SK-N-MC (cell line): ENCODE measurements at regions not wholly inside any gene's neighbourhood (a gene's known extent, or its start where the extent isn't known, plus 50 kb on each side); places are given as distances from the start of the nearest gene placed in this dataset.

Experiments
- DNase-seq: peaks from one replicate; pipeline ENCODE4 v3.0.0-alpha.2; 2011; ENCODE audit warnings: low read depth, low spot score
- H3K27ac ChIP-seq: fragments of 200-600 bp; sonication (generic); 2 replicates; pipeline ENCODE4 v1.5.1; 2016; ENCODE audit warnings: mixed run types
- H3K36me3 ChIP-seq: fragments of 200-600 bp; sonication (generic); 2 replicates; pipeline ENCODE4 v1.6.1; 2017; ENCODE audit warnings: antibody characterized with exemption, low read length, mixed read lengths; ENCODE audit not compliant: insufficient read depth
- H3K4me3 ChIP-seq: fragments of 200-600 bp; sonication (generic); 2 replicates; pipeline ENCODE4 v1.5.1; 2016
- H3K9ac ChIP-seq: fragments of 200-600 bp; sonication (generic); 2 replicates; pipeline ENCODE4 v1.8.0; 2017; ENCODE audit warnings: mixed run types, mixed read lengths; ENCODE audit not compliant: insufficient read length
- H3K9me3 ChIP-seq: fragments of 200-600 bp; sonication (generic); 2 replicates; pipeline ENCODE4 v1.6.1; 2017; ENCODE audit warnings: low read depth, mild to moderate bottlenecking, antibody characterized with exemption, low read length, moderate library complexity, mixed read lengths
- EZH2 ChIP-seq: fragments of 200-600 bp; sonication (generic); IDR thresholded peaks from one replicate; pipeline ENCODE4 v1.6.1; 2017; ENCODE audit warnings: antibody characterized with exemption
- FOXP2 ChIP-seq: optimal IDR thresholded peaks from 2 replicates; pipeline ENCODE3; 2011; ENCODE audit warnings: mild to moderate bottlenecking, moderate library complexity; ENCODE audit not compliant: insufficient read depth; ENCODE audit errors: extremely low read length, control extremely low read depth
- POLR2AphosphoS5 ChIP-seq: IDR thresholded peaks from 2 replicates; pipeline ENCODE4 v1.6.1; 2012; ENCODE audit warnings: mild to moderate bottlenecking, low read depth, low read length, borderline replicate concordance

DNA sequence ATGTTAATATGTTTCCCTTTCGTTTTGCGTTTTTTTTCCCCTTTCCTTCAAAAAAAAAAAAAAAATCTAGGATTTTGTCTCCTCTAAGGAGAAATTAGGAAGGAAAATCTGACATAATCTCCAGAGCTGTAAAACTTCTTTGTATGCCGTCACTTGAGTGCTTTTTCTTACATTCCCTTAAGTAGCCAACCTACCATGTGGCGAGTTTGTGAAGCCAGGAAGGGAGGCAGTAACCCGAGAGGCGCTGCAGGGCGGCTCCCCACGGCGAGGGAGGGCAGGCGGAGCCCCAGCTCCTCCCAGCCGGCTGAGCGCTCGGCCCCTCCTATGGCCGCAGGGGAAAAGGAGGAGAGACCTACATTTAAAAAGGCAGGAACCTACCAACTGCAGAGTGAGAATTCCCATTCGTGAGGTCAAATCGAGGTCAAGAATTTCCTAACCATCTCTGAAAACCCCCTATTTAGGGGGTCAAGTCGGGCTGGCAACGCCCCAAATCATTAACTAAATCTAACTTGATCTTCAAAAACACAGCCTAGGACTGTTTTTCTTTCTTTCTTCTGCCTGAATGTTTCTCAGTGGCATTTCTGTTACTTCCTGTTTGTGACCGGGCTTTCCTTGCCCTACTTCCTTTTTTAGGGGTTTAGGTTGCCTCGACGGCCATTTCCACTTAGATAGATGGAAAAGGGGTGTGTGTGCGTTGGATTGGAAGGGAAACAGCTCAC lies 345.1 kb upstream of the KLF3 start:
- H3K27ac ChIP-seq = peak overlapping the region; percentile 86
- peak overlapping the region; percentile 63 for H3K9ac ChIP-seq
- peak overlapping the region; percentile 73 for H3K4me3 ChIP-seq
- no peaks in the 10 kb centered on the region for H3K9me3 ChIP-seq
- TF ChIP-seq POLR2AphosphoS5 (no peak), FOXP2 (no peak), EZH2 (no peak)
- DNase-seq = no peak
- no peaks in the 10 kb centered on the region for H3K36me3 ChIP-seq

DNA sequence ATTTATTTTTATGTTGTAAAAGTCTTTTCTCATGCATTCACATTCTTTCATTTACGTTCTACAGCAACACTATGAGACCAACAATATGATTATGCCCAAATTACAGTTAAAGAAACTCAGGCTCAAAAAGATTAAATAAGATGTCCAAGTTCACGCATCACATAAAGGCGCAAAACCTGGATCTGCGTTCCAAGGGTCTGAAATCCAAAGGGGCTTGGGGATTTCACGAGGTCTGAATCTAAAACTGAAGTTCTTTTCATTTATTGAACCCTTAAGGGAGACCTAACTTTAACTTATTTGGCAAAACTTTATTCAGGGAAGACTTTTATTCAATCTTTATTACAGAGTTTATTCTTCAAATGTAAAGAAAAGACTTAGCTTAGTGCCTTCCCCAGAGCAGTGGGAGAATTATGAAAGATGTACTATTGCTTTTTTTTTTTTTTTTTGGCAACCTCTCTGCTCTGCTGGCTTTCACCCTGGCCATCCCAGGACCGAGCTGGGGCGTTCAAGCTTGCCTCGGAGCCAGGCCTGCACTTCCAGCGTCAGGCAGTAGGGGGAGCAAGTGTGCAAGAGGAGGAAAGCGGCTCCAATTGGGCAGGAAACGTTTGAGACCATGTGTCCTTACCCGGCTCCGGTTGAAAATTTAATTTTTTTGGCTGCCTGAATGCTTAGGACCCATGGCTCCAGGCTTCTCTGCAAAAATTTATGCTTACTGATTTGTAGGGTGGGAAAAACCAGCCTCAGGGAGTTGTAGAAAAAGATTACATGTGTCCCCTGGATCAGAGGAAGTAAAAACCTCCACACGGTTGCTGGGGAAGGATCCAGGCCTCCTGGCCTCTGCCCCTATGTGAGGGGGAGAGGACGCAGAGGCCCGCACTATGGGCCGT lies 344.3 kb upstream of the KLF3 start:
- Histone ChIP-seq H3K4me3 (peak overlapping the region; percentile 73), H3K27ac (peak overlapping the region; percentile 86), H3K9ac (no peak overlapping the region), H3K9me3 (no peaks in the 10 kb centered on the region), H3K36me3 (no peaks in the 10 kb centered on the region)
- DNase-seq = no peak
- TF ChIP-seq EZH2 (no peak), POLR2AphosphoS5 (no peak), FOXP2 (no peak)

DNA sequence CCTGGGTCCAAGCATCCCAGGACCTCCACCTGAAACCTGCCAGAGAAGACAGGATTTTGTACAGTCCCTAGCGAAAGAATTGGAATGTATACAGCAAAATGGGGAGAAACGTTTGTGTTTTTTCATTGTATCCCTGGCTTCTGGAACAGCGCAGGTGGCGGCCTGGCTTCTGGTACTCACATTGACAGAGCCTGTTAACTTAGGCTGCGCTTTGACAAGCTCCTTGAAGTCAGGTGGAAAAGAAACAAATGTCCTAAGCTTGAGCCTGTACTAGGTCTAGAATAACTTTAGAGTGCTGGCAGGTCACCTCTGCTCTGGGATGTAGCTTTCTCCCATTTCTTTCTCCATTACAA lies 343.7 kb upstream of the KLF3 start:
- Histone ChIP-seq H3K36me3 (no peaks in the 10 kb centered on the region), H3K4me3 (no peak overlapping the region), H3K9ac (no peak overlapping the region), H3K27ac (no peak overlapping the region), H3K9me3 (no peaks in the 10 kb centered on the region)
- DNase-seq = no peak
- no peak for TF ChIP-seq POLR2AphosphoS5
- no peak for TF ChIP-seq EZH2

DNA sequence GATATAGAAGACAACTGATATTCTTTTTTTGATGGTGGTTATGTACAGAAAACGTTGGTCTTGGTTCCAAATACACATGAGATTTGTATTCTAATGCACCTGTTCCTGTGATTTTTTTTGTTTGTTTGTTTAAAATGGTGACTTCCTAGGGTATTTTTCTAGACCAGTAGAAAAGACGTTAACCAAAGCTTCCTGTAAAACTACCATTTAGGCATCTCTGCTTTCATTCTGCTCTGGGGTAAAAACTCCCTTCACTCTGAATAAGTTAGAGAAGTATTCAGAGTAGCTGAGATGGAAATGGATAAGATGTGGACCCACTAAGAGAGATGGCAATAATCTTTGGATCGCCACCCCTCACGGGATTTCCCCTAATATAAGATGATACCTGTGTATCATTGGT lies 343.2 kb upstream of the KLF3 start:
- no peak overlapping the region for H3K27ac ChIP-seq
- DNase-seq = no peak
- H3K9ac ChIP-seq = no peak overlapping the region
- no peak overlapping the region for H3K4me3 ChIP-seq
- no peak for TF ChIP-seq POLR2AphosphoS5
- TF ChIP-seq EZH2 = no peak
- H3K36me3 ChIP-seq = no peaks in the 10 kb centered on the region
- H3K9me3 ChIP-seq = no peaks in the 10 kb centered on the region

DNA sequence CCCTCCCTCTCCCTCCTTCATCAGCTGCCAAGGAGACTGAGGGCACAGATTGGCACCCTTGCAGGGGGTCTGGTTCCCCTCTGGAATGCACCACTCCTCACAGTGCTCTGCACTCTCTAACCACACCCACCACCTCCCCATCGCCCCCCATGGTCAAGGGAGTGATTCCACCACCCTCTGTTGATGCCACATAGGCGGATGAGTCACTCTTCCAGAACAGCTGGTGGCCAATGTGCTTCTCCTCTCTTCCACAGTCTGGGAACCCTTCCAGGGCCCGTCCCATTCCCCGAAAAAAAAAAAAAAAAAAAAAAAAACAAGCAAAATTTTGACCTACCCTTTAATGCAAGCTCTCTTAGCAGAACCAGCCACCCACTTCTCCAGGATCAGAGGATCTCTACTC lies 341.3 kb upstream of the KLF3 start:
- Histone ChIP-seq H3K27ac (peak overlapping the region; percentile 78; the same call in 1 of the 2 replicates), H3K9me3 (no peaks in the 10 kb centered on the region), H3K4me3 (peak overlapping the region; percentile 66), H3K9ac (no peak overlapping the region), H3K36me3 (no peaks in the 10 kb centered on the region)
- no peak for TF ChIP-seq EZH2
- no peak for TF ChIP-seq POLR2AphosphoS5
- TF ChIP-seq FOXP2 = no peak
- no peak for DNase-seq

DNA sequence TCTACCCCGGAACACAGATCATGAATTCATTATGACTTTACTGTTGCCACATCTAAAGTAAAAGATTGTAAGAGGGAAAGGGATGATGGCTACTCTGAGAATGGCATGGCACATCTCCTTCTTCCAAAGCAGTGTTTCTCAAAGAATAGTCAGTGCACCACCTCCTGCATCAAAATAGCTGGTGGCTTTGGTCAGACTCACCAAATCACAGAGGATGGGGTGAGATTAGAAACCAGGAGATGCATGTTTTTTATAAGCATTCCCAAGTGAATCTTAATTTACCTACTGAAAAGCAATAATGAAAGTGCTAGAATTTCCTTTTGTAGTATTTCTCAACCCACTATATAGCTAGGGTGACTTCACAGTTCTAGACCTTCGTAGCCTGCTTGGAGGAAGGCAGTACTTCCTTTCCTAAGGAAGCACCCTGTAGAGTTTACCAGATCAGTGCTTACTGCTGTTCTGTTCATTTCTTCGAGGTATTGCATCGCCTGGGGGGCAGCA lies 340.8 kb upstream of the KLF3 start:
- Histone ChIP-seq H3K36me3 (no peaks in the 10 kb centered on the region), H3K4me3 (peak overlapping the region; percentile 66), H3K9me3 (no peaks in the 10 kb centered on the region), H3K27ac (peak overlapping the region; percentile 78; the same call in 1 of the 2 replicates), H3K9ac (no peak overlapping the region)
- DNase-seq = peak; percentile 64
- TF ChIP-seq EZH2 (no peak), POLR2AphosphoS5 (peak; percentile 20; the same call in 1 of the 2 replicates), FOXP2 (no peak)

DNA sequence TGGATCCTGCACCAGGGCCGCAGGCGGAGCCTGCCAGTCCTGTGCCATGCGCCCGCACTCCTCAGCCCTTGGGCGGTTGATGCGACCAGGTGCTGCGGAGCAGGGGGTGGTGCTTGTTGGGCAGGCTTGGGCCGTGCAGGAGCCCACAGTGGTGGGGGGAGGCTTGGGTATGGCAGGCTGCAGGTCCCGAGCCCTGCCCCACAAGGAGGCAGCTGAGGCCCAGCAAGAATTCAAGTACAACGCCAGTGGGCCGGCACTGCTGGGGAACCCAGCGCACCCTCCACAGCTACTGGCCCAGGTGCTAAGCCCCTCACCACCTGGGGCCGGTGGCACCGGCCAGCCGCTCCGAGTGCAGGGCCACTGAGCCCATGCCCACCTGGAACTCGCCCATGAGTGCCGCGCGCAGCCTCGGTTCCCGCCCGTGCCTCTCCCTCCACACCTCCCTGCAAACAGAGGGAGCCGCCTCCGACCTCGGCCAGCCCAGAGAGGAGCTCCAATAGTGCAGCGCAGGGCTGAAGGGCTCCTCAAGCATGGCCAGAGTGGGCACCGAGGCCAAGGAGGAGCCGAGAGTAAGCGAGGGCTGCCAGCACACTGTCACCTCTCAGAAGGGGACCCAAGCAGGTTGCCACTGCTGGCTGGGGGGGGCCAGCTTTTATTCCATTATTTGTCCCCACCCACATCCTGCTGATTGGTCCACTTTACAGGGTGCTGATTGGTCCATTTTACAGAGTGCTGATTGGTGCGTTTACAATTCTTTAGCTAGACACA lies 339.0 kb upstream of the KLF3 start:
- Histone ChIP-seq H3K9ac (no peak overlapping the region), H3K36me3 (no peaks in the 10 kb centered on the region), H3K27ac (no peak overlapping the region), H3K4me3 (no peak overlapping the region), H3K9me3 (no peaks in the 10 kb centered on the region)
- DNase-seq = no peak
- no peak for TF ChIP-seq EZH2

DNA sequence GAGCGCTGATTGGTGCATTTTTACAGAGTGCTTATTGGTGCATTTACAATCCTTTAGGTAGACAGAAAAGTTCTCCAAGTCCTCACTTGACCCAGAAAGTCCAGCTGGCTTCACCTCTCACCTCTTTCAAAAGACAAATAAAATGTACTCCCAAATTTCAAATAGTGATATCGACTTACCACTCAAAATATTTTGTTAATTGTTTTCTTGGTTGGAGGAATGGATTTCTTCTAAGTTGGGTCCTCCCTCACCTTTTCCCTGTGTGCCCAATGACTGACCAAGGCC lies 338.4 kb upstream of the KLF3 start:
- Histone ChIP-seq H3K27ac (no peak overlapping the region), H3K36me3 (no peaks in the 10 kb centered on the region), H3K9ac (no peak overlapping the region), H3K4me3 (no peak overlapping the region), H3K9me3 (no peaks in the 10 kb centered on the region)
- TF ChIP-seq FOXP2 (no peak), POLR2AphosphoS5 (no peak), EZH2 (no peak)
- DNase-seq = no peak

DNA sequence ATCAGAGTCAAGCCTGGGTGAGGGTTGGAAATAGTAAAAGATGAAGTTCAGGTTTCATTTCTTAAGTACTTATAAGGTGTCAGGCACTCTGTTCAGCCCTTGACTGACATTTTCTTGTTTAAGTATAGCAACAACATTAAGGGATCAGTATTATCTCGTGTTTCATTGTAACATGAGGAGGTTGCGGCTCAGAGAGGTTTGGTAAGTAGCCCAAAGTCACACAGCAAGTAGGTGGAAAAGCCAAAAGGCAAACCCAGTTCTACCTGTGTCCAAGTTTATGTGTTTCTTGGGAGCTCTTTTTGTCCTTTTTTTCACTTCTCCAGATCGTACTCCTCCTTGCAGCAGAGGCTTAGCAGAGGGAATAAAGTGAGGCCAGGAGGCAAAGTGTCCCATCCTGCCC lies 337.5 kb upstream of the KLF3 start:
- Histone ChIP-seq H3K9ac (no peak overlapping the region), H3K27ac (no peak overlapping the region), H3K9me3 (no peaks in the 10 kb centered on the region), H3K4me3 (no peak overlapping the region), H3K36me3 (no peaks in the 10 kb centered on the region)
- TF ChIP-seq POLR2AphosphoS5 (no peak), EZH2 (no peak), FOXP2 (no peak)
- DNase-seq = no peak
